Stomach (tissue), 8 donors: ENCODE measurements at regions not wholly inside any gene's neighbourhood (a gene's known extent, or its start where the extent isn't known, plus 50 kb on each side); places are given as distances from the start of the nearest gene placed in this dataset.
"Not testable (repeated sequence)": the region's sequence is repeated elsewhere in the genome, so short reads cannot be mapped to it uniquely, and the experiment has no call there.

Source experiments
- DNase-seq, 2 donors: peaks; one replicate each; pipeline versions ENCODE4 v3.0.0 to v3.0.0-alpha.2; 2013 to 2019
- H3K27ac ChIP-seq, 5 donors: fragments of 200-600 bp in 4 of 5; sonication (generic) in 4 of 5; one replicate each; pipeline ENCODE4 v1.5.1; 2013 to 2019; ENCODE audit warnings: mild to moderate bottlenecking in 1 of 5, moderate library complexity in 1 of 5
- H3K27me3 ChIP-seq, 3 donors: fragments of 200-600 bp; sonication (generic); one replicate each; pipeline ENCODE4 v1.5.1; 2017 to 2019; ENCODE audit warnings: mixed run types in 1 of 3
- H3K36me3 ChIP-seq, 4 donors: fragments of 200-600 bp; sonication (generic); 1 replicate in 3 of 4; 2 replicates in 1 of 4; pipeline ENCODE4 v1.5.1; 2016 to 2019
- H3K4me1 ChIP-seq, 4 donors: fragments of 200-600 bp; sonication (generic); one replicate each; pipeline ENCODE4 v1.5.1; 2016 to 2019
- H3K4me3 ChIP-seq, 4 donors: fragments of 200-600 bp; sonication (generic) in 3 of 4; one replicate each; pipeline ENCODE4 v1.5.1; 2016 to 2019; ENCODE audit warnings: mild to moderate bottlenecking in 1 of 4
- H3K9me3 ChIP-seq, 4 donors: fragments of 200-600 bp; sonication (generic); one replicate each; pipeline ENCODE4 v1.5.1; 2016 to 2019
- CTCF ChIP-seq, 7 experiments: fragments of 450-650 bp in 4 of 7; fragments of 200-600 bp in 3 of 7; sonication (generic) in 3 of 7; IDR thresholded peaks; one replicate each; pipeline ENCODE4 v1.5.1; 2016 to 2019; ENCODE audit warnings: antibody characterized with exemption in 7 of 7, control low read depth in 2 of 7, mild to moderate bottlenecking in 1 of 7
- EP300 ChIP-seq: sonication (generic); formaldehyde crosslinking; IDR thresholded peaks from one replicate; pipeline ENCODE4 v1.6.1; 2017; ENCODE audit warnings: antibody characterized with exemption
- POLR2A ChIP-seq, 4 donors: fragments of 450-650 bp; IDR thresholded peaks; one replicate each; pipeline ENCODE4 v1.6.1; 2016; ENCODE audit warnings: antibody characterized with exemption in 4 of 4, control low read depth in 2 of 4, mild to moderate bottlenecking in 1 of 4, moderate library complexity in 1 of 4
- POLR2AphosphoS5 ChIP-seq, 3 donors: sonication (generic); formaldehyde crosslinking; IDR thresholded peaks; one replicate each; pipeline ENCODE4 v1.6.1; 2016; ENCODE audit warnings: antibody characterized with exemption in 3 of 3
- WGBS, 5 donors: extraction: QIAGEN DNeasy Blood & Tissue Kit in 3 of 5; methylation state at CpG; one replicate each; pipeline versions ENCODE4 v1.1.5 to v1.1.7; 2013 to 2018; 5-methylcytosine and 5-hydroxymethylcytosine counted together
- intact Hi-C: fragments of 100-400 bp; cut with DNase I; formaldehyde crosslinking; loops from one replicate; pipeline ENCODE4 v1.15.1; 2023; ENCODE audit warnings: low total_unique reads
- donor health status: healthy with polysubstance abuse.
- donor health status: Bipolar disorder and iron deficiency.
- donor health status: healthy.

GRCh38 chr10:32217216-32217615, 129.7 kb downstream of the EPC1 start:
- TF ChIP-seq POLR2A (IDR thresholded peaks at IDR 0.05) (no peak), CTCF (IDR thresholded peaks at IDR 0.05) (no peak), POLR2AphosphoS5 (IDR thresholded peaks at IDR 0.05) (no peak), EP300 (no peak)
- 74 to 91% (median 85%) methylated on average over 1 of the region's 1 CpG for WGBS, 5 donors
- no peaks in the 10 kb centered on the region for H3K27me3 ChIP-seq
- no peak for DNase-seq
- H3K9me3 ChIP-seq: peaks cover 0 to 20% (median 13%) of the 10 kb centered on the region in 4 donors
- no peak overlapping the region for H3K27ac ChIP-seq
- no peak overlapping the region for H3K4me3 ChIP-seq
- no peaks in the 10 kb centered on the region for H3K4me1 ChIP-seq
- intact Hi-C loops: no loop called here
- no peaks in the 10 kb centered on the region for H3K36me3 ChIP-seq

- DNase-seq, H3K4me3 ChIP-seq, H3K27ac ChIP-seq, H3K4me1 ChIP-seq, H3K9me3 ChIP-seq, H3K27me3 ChIP-seq, H3K36me3 ChIP-seq, intact Hi-C loops: not testable (repeated sequence)
- WGBS, 5 donors: 49 to 55% (median 52%) methylated on average over 4 of the region's 4 CpGs
Observed at GRCh38 chr10:32213838-32214237, 133.1 kb downstream of the EPC1 start.

GRCh38 chr10:32211046-32211363, 136.0 kb downstream of the EPC1 start:
- no peak for TF ChIP-seq CTCF (IDR thresholded peaks at IDR 0.05)
- no peak for TF ChIP-seq POLR2AphosphoS5 (IDR thresholded peaks at IDR 0.05)
- no peak for TF ChIP-seq POLR2A (IDR thresholded peaks at IDR 0.05)
- TF ChIP-seq EP300: no peak
- no peak for DNase-seq
- H3K36me3 ChIP-seq: no peaks in the 10 kb centered on the region
- no peaks in the 10 kb centered on the region for H3K27me3 ChIP-seq
- no peaks in the 10 kb centered on the region for H3K9me3 ChIP-seq
- intact Hi-C loops: no loop called here
- H3K4me3 ChIP-seq: no peak overlapping the region
- H3K27ac ChIP-seq: no peak overlapping the region
- no peaks in the 10 kb centered on the region for H3K4me1 ChIP-seq
- 49 to 60% (median 55%) methylated on average over 3 of the region's 3 CpGs for WGBS, 5 donors

GRCh38 chr10:32210306-32211045, 136.5 kb downstream of the EPC1 start:
- intact Hi-C loops: no loop called here
- no peaks in the 10 kb centered on the region for H3K4me1 ChIP-seq
- no peak overlapping the region for H3K27ac ChIP-seq
- TF ChIP-seq CTCF (IDR thresholded peaks at IDR 0.05) (peak in 3 of 7 experiments; percentile 31 to 39 (median 34)), POLR2A (IDR thresholded peaks at IDR 0.05) (no peak)
- 54 to 64% (median 63%) methylated on average over 18 of the region's 18 CpGs for WGBS, 5 donors
- no peaks in the 10 kb centered on the region for H3K27me3 ChIP-seq
- peak in 1 of 2 donors; percentile 69 for DNase-seq
- no peaks in the 10 kb centered on the region for H3K9me3 ChIP-seq
- H3K4me3 ChIP-seq: no peak overlapping the region
- H3K36me3 ChIP-seq: no peaks in the 10 kb centered on the region

- intact Hi-C loops, H3K9me3 ChIP-seq, H3K27ac ChIP-seq, H3K27me3 ChIP-seq, H3K4me3 ChIP-seq, H3K36me3 ChIP-seq, H3K4me1 ChIP-seq, DNase-seq: not testable (repeated sequence)
- WGBS, 5 donors: 82 to 88% (median 85%) methylated on average over 7 of the region's 7 CpGs
Observed at GRCh38 chr10:32208005-32208404, 139.0 kb downstream of the EPC1 start.
